Breast epithelium (tissue), 4 donors: ENCODE measurements at regions not wholly inside any gene's neighbourhood (a gene's known extent, or its start where the extent isn't known, plus 50 kb on each side); places are given as distances from the start of the nearest gene placed in this dataset.

Source experiments
- DNase-seq, 2 donors: peaks; one replicate each; pipeline ENCODE4 v3.0.0-alpha.2; 2019; ENCODE audit warnings: low spot score in 2 of 2
- H3K27ac ChIP-seq, 2 donors: fragments of 200-600 bp; sonication (generic) in 1 of 2; one replicate each; pipeline ENCODE4 v1.5.1; 2016 to 2019; ENCODE audit warnings: mild to moderate bottlenecking in 1 of 2
- H3K27me3 ChIP-seq, 2 donors: fragments of 200-600 bp; sonication (generic) in 1 of 2; one replicate each; pipeline versions ENCODE4 v1.5.1 to v1.6.0; 2017 to 2019; ENCODE audit warnings: control low read depth in 1 of 2, mild to moderate bottlenecking in 1 of 2
- H3K36me3 ChIP-seq: fragments of 200-600 bp; one replicate; pipeline ENCODE4 v1.5.1; 2019
- H3K4me1 ChIP-seq, 2 donors: fragments of 200-600 bp; sonication (generic); one replicate each; pipeline ENCODE4 v1.5.1; 2016 to 2019; ENCODE audit warnings: control low read depth in 1 of 2
- H3K4me3 ChIP-seq, 3 donors: fragments of 200-600 bp; sonication (generic); 1 replicate in 2 of 3; 2 replicates in 1 of 3; pipeline ENCODE4 v1.5.1; 2016 to 2019; ENCODE audit warnings: mild to moderate bottlenecking in 3 of 3, moderate library complexity in 2 of 3
- H3K9me3 ChIP-seq, 2 donors: fragments of 200-600 bp; sonication (generic) in 1 of 2; one replicate each; pipeline ENCODE4 v1.5.1; 2016 to 2019; ENCODE audit warnings: control low read depth in 1 of 2
- CTCF ChIP-seq, 3 donors: fragments of 450-650 bp; IDR thresholded peaks; one replicate each; pipeline ENCODE4 v1.5.1; 2016 to 2017; ENCODE audit warnings: antibody characterized with exemption in 3 of 3, mild to moderate bottlenecking in 3 of 3, moderate library complexity in 3 of 3
- POLR2A ChIP-seq: fragments of 450-650 bp; IDR thresholded peaks from one replicate; pipeline ENCODE4 v1.6.1; 2016; ENCODE audit warnings: antibody characterized with exemption, mild to moderate bottlenecking, moderate library complexity
- POLR2AphosphoS5 ChIP-seq, 3 donors: sonication (generic); formaldehyde crosslinking; IDR thresholded peaks; one replicate each; pipeline ENCODE4 v1.6.1; 2017; ENCODE audit warnings: antibody characterized with exemption in 3 of 3
- intact Hi-C: fragments of 100-400 bp; cut with DNase I; formaldehyde crosslinking; loops from one replicate; pipeline ENCODE4 v1.15.1; 2023; ENCODE audit warnings: low total_unique reads

GRCh38 chrX:98452456-98452855, 1568.7 kb downstream of the RPA4 start:
- Histone ChIP-seq H3K27me3 (peaks cover 0 to 12% of the 10 kb centered on the region in 2 donors), H3K36me3 (no peaks in the 10 kb centered on the region), H3K4me1 (no peaks in the 10 kb centered on the region), H3K4me3 (no peak overlapping the region), H3K27ac (no peak overlapping the region), H3K9me3 (no peaks in the 10 kb centered on the region)
- TF ChIP-seq POLR2AphosphoS5 (IDR thresholded peaks at IDR 0.05): no peak
- no peak for TF ChIP-seq CTCF (IDR thresholded peaks at IDR 0.05)
- TF ChIP-seq POLR2A: no peak
- intact Hi-C loops: no loop called here
- no peak for DNase-seq

GRCh38 chrX:98459669-98460068, 1576.0 kb downstream of the RPA4 start:
- intact Hi-C loops: no loop called here
- no peak for DNase-seq
- Histone ChIP-seq H3K36me3 (no peaks in the 10 kb centered on the region), H3K27ac (no peak overlapping the region), H3K27me3 (peaks cover 0 to 14% of the 10 kb centered on the region in 2 donors), H3K4me3 (no peak overlapping the region), H3K9me3 (no peaks in the 10 kb centered on the region), H3K4me1 (no peaks in the 10 kb centered on the region)
- no peak for TF ChIP-seq CTCF (IDR thresholded peaks at IDR 0.05)
- no peak for TF ChIP-seq POLR2AphosphoS5 (IDR thresholded peaks at IDR 0.05)
- no peak for TF ChIP-seq POLR2A

GRCh38 chrX:98480606-98481005, 1596.9 kb downstream of the RPA4 start:
- Histone ChIP-seq H3K4me3 (no peak overlapping the region), H3K4me1 (no peaks in the 10 kb centered on the region), H3K27ac (no peak overlapping the region), H3K36me3 (no peaks in the 10 kb centered on the region), H3K27me3 (peaks cover 0 to 40% of the 10 kb centered on the region in 2 donors), H3K9me3 (no peaks in the 10 kb centered on the region)
- TF ChIP-seq POLR2A: no peak
- TF ChIP-seq POLR2AphosphoS5 (IDR thresholded peaks at IDR 0.05): no peak
- TF ChIP-seq CTCF (IDR thresholded peaks at IDR 0.05): no peak
- DNase-seq: no peak
- intact Hi-C loops: no loop called here

DNA sequence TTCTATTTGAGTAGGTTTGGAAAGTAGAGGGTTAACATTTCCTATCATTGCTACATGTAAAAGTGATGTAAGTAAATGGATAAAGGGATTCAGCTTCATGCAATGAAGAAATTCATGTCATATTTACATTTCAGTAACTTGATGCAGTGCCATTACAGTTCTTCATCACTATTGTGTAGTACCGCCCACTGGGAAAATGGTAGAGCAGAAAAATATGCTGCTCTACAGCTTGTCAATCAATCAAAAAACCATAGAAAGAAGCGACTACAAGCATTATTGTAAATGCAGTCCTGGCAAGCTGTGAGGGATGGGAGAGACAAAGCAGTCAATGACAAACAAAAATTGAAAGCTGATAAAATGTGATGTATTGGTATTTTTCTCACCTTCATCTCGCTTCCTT, 1597.9 kb downstream of the RPA4 start:
- TF ChIP-seq POLR2A: no peak
- TF ChIP-seq CTCF (IDR thresholded peaks at IDR 0.05): no peak
- no peak for TF ChIP-seq POLR2AphosphoS5 (IDR thresholded peaks at IDR 0.05)
- Histone ChIP-seq H3K4me1 (no peaks in the 10 kb centered on the region), H3K4me3 (no peak overlapping the region), H3K27ac (no peak overlapping the region), H3K27me3 (peaks cover 0 to 40% of the 10 kb centered on the region in 2 donors), H3K9me3 (no peaks in the 10 kb centered on the region), H3K36me3 (no peaks in the 10 kb centered on the region)
- DNase-seq: no peak
- intact Hi-C loops: no loop called here

DNA sequence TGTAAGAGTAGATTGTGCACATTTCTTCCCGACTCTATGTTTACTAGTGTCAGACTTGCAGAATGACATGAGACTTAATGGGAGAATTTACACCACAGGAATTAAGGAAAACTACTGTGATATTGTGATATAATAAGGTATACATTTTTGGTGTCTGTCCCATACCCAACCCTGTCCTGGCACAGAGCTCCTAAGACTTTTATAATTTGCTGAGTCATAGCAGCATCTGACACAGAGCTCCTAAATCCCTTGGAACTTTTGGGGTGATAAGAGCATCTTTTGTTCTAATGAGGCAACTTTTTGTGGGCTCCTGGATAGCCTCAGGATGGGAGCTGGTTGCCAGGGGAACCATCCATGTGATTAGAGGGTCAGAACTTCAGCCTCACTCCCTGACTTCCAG, 1607.0 kb downstream of the RPA4 start:
- no peak for DNase-seq
- H3K9me3 ChIP-seq: no peaks in the 10 kb centered on the region
- no peaks in the 10 kb centered on the region for H3K4me1 ChIP-seq
- no peak overlapping the region for H3K27ac ChIP-seq
- TF ChIP-seq POLR2A (no peak), POLR2AphosphoS5 (IDR thresholded peaks at IDR 0.05) (no peak), CTCF (IDR thresholded peaks at IDR 0.05) (no peak)
- H3K36me3 ChIP-seq: no peaks in the 10 kb centered on the region
- H3K27me3 ChIP-seq: peaks cover 0 to 32% of the 10 kb centered on the region in 2 donors
- H3K4me3 ChIP-seq: no peak overlapping the region
- intact Hi-C loops: no loop called here
